Spinal cord (tissue), 9 donors: ENCODE measurements at regions not wholly inside any gene's neighbourhood (a gene's known extent, or its start where the extent isn't known, plus 50 kb on each side); places are given as distances from the start of the nearest gene placed in this dataset.

ENCODE experiments used
- DNase-seq, 6 donors: peaks; one replicate each; pipeline versions ENCODE4 v3.0.0 to v3.0.0-alpha.2; 2013 to 2015; ENCODE audit warnings: low spot score in 6 of 6, low read depth in 4 of 6
- H3K27ac ChIP-seq: one replicate; pipeline ENCODE4 v1.5.1; 2013; ENCODE audit warnings: low read depth, low read length, control low read depth
- H3K27me3 ChIP-seq: one replicate; pipeline ENCODE4 v1.6.1; 2013; ENCODE audit warnings: low read length; ENCODE audit not compliant: control insufficient read depth, insufficient read depth
- H3K36me3 ChIP-seq: one replicate; pipeline ENCODE4 v1.6.1; 2013; ENCODE audit warnings: low read length; ENCODE audit not compliant: control insufficient read depth, insufficient read depth
- H3K4me1 ChIP-seq: one replicate; pipeline ENCODE4 v1.6.1; 2013; ENCODE audit warnings: low read length; ENCODE audit not compliant: control insufficient read depth, insufficient read depth
- H3K4me3 ChIP-seq: one replicate; pipeline ENCODE4 v1.5.1; 2013; ENCODE audit warnings: low read depth, low read length, control low read depth
- H3K9me3 ChIP-seq: one replicate; pipeline ENCODE4 v1.6.1; 2013; ENCODE audit warnings: low read length; ENCODE audit not compliant: control insufficient read depth, insufficient read depth
- WGBS: methylation state at CpG from one replicate; pipeline ENCODE4 v1.1.5; 2013; ENCODE audit warnings: missing lambda C conversion rate; ENCODE audit not compliant: insufficient coverage; 5-methylcytosine and 5-hydroxymethylcytosine counted together
- donor health status: healthy.

DNA sequence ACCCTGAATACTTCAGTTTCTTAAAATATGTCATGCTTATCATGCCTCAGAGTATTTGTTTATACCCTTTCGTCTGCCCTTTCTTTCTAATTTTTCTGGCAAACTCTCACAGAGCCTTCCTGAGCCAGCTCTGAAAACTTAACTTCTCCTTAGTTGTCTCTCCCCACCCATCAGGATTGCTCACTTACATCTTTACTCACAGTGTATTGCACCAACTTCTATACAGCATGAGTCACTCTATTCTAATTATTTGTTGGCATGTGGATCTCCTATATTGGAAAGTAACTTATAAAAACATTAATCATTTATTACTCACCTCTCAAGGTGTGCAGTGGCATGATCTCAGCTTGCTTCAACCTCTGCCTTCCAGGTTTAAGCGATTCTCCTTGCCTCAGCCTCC is 114.9 kb downstream of the FANCF start:
- WGBS: 80% methylated on average over 2 of the region's 2 CpGs
- H3K4me3 ChIP-seq: no peak overlapping the region
- no peaks in the 10 kb centered on the region for H3K4me1 ChIP-seq
- no peaks in the 10 kb centered on the region for H3K27me3 ChIP-seq
- DNase-seq: no peak
- no peaks in the 10 kb centered on the region for H3K9me3 ChIP-seq
- H3K36me3 ChIP-seq: no peaks in the 10 kb centered on the region
- H3K27ac ChIP-seq: no peak overlapping the region

DNA sequence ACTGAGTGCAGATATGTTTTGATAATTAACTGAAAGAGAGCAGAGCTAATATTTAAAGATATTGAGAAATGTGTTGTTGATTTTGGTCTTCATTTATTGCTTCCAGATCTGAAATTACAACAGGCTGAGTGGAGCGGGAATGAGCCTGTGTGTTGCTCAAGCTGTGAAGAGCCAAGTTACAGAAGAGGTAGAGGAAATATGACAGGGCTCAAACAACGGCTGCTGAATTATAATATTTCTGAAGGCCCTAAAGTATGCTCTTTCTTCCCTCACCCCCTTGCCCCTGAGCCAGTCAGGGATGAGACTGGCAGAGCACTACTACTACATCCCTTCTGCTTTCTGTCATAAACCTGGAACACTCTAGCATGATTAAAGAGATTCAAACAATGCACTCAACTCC is 115.6 kb downstream of the FANCF start:
- peak in 1 of 6 donors; percentile 53 for DNase-seq
- Histone ChIP-seq H3K4me3 (no peak overlapping the region), H3K36me3 (no peaks in the 10 kb centered on the region), H3K9me3 (no peaks in the 10 kb centered on the region), H3K27ac (no peak overlapping the region), H3K27me3 (no peaks in the 10 kb centered on the region), H3K4me1 (no peaks in the 10 kb centered on the region)
- WGBS: 88% methylated on average over 1 of the region's 2 CpGs

DNA sequence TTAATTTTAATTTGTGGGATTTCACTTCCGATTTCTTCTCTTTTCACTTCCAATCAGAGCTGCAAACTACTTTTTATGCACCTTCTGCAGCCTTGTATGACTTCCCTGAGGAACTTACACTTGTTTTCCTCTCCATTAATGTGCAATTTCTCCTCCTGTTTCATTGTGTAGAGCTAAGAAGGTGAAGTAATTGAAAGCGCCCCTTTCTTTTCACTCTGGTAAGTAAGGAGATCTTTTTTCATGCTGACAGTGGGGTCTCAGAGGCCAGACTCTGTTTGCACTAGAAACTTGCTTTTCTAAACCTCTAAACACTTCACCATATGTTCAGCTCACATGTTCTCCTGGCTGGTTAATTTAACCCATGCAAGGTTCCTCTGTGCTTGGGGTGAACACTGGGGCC is 117.0 kb downstream of the FANCF start:
- DNase-seq: peak in 2 of 6 donors; percentile 61 to 78
- Histone ChIP-seq H3K27ac (no peak overlapping the region), H3K4me3 (no peak overlapping the region), H3K27me3 (no peaks in the 10 kb centered on the region), H3K36me3 (no peaks in the 10 kb centered on the region), H3K4me1 (no peaks in the 10 kb centered on the region), H3K9me3 (no peaks in the 10 kb centered on the region)
- WGBS: no CpG with 5 or more reads among the region's 2 CpGs

DNA sequence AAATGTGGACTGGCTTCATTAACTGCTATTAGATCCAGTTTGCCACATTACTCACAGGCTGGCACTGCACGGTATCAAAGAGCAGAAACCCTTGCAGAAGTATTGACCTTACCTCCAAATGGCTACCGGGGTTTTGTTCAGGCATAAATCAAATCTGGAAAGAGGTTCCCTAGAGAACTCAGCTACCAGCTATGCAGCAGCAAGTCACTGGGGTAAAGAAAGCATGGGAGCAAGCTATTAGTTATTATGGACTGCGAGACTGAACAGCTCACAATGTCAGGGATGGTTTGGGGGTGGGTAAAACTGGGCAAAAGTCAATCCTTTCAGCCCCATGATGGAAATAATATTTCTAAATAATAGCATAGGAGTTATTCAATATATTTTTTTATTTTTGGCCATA is 128.1 kb downstream of the FANCF start:
- no peak overlapping the region for H3K27ac ChIP-seq
- no peaks in the 10 kb centered on the region for H3K27me3 ChIP-seq
- WGBS: 80% methylated on average over 1 of the region's 3 CpGs
- no peaks in the 10 kb centered on the region for H3K9me3 ChIP-seq
- DNase-seq: no peak
- no peaks in the 10 kb centered on the region for H3K4me1 ChIP-seq
- H3K4me3 ChIP-seq: no peak overlapping the region
- no peaks in the 10 kb centered on the region for H3K36me3 ChIP-seq

DNA sequence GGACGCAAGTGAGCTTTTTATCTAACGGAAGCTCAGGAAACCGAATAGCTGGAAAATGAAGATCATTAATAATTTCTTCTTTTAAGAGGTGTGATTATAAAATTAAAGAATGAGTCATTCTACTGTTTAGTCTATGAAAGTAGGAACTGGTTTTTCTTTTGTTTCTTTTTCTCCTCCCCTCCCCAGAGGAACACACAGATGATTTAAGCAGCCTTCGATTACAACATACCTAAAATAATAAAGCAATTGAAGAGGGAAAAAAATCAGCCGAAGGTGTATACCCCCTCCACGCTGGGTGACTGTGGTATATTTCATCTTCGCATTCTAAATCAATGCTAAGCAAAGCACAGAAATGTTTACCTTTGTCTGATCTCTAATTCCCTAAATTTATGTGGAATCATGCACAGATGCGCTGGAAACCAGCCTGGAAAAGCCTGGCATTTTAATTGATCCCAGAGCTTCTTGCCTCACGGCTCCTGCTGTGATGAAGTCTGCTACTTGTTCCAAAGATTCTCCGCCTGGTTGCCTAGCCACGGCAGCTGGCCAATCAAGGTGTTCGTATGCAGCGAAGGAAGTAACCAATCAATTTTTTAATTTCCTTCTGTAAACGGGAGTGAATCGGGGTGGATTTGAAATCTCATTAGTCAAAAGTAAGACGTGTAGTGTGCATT is 133.9 kb downstream of the FANCF start:
- DNase-seq: peak; percentile 24 to 95 (median 56)
- no peak overlapping the region for H3K27ac ChIP-seq
- no peaks in the 10 kb centered on the region for H3K36me3 ChIP-seq
- 9% methylated on average over 4 of the region's 16 CpGs for WGBS
- peak overlapping the region; percentile 6 for H3K4me3 ChIP-seq
- no peaks in the 10 kb centered on the region for H3K27me3 ChIP-seq
- no peaks in the 10 kb centered on the region for H3K9me3 ChIP-seq
- H3K4me1 ChIP-seq: no peaks in the 10 kb centered on the region

DNA sequence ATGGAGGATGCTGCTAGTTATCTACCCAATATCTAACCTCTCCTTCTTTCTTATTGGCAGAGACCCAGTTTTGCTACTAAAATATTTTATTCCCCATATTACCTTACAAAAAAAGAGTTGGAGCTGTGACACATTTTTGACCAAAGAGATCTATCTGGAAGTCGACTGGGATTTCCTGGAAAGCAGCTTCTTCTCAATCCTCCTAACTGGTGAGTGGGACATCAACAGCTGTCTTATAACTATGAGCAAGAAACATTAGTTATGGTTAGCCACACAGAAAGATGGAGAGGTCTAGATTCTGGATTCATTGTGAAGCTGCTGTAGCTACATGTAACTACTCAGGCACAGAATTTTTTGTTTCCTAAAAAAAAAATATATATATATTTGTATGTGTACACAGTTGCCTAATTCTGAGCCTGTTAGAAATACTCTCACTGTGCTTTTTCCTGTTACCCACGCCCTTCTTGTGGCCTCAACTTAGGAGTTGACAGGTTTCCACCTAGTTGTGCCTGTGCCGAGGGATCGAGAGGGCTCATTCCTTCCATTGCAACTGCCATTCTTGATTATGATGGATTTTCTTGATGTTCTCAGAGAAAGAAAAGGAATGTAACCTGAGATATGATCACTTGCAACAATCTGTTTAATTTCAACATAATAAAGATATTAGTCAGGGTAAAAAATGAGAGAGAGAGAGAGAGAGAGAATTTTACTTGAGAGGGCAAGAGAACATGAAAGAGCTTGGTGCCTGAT is 142.0 kb downstream of the SLC17A6 start:
- no peak overlapping the region for H3K27ac ChIP-seq
- H3K27me3 ChIP-seq: no peaks in the 10 kb centered on the region
- H3K9me3 ChIP-seq: no peaks in the 10 kb centered on the region
- no peak overlapping the region for H3K4me3 ChIP-seq
- no peaks in the 10 kb centered on the region for H3K4me1 ChIP-seq
- DNase-seq: no peak
- WGBS: no CpG with 5 or more reads among the region's 4 CpGs
- no peaks in the 10 kb centered on the region for H3K36me3 ChIP-seq

DNA sequence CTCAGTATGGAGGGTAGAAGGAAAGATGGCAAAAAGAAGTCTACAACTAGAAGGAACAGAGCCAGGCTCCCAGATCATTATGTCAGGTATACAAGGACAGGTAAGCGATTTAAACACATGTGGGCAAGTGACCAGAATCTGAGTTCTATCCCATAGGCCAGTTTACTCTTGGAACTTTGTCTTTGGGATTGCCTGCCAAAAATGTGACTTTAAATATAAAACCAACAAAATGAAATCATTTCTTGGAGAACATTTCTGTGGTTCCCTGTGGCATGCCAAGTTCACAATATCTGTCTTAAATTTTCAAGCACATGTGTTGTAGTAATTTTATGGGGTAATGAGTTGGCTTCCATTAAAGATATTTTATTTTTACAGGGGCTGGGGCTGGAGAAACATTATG is 141.0 kb downstream of the SLC17A6 start:
- H3K4me3 ChIP-seq: no peak overlapping the region
- no peaks in the 10 kb centered on the region for H3K36me3 ChIP-seq
- 100% methylated on average over 1 of the region's 1 CpG for WGBS
- no peak overlapping the region for H3K27ac ChIP-seq
- H3K9me3 ChIP-seq: no peaks in the 10 kb centered on the region
- peak in 1 of 6 donors; percentile 38 for DNase-seq
- no peaks in the 10 kb centered on the region for H3K4me1 ChIP-seq
- no peaks in the 10 kb centered on the region for H3K27me3 ChIP-seq

DNA sequence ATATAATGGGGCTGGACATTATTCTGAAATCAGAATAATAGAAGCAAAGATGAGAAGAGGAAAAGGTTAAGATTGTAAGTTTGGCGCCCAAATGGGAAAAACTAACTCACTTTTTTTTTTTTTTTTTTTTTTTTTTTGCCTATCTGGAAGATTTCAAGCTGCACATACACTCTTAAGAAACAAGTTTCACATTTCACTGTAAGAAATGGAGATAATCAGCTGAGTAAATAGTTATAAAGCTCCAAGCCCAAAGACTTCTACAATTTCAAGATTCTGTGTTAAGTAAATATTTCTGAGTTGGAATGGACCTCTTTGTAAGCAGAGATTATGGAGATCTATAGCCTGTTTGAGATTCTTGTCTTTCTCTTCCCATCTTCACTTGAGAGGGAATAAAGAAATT is 140.0 kb downstream of the SLC17A6 start:
- no peaks in the 10 kb centered on the region for H3K4me1 ChIP-seq
- H3K27me3 ChIP-seq: no peaks in the 10 kb centered on the region
- no peak overlapping the region for H3K4me3 ChIP-seq
- WGBS: no CpG with 5 or more reads among the region's 1 CpG
- H3K9me3 ChIP-seq: no peaks in the 10 kb centered on the region
- no peak for DNase-seq
- no peak overlapping the region for H3K27ac ChIP-seq
- H3K36me3 ChIP-seq: no peaks in the 10 kb centered on the region

DNA sequence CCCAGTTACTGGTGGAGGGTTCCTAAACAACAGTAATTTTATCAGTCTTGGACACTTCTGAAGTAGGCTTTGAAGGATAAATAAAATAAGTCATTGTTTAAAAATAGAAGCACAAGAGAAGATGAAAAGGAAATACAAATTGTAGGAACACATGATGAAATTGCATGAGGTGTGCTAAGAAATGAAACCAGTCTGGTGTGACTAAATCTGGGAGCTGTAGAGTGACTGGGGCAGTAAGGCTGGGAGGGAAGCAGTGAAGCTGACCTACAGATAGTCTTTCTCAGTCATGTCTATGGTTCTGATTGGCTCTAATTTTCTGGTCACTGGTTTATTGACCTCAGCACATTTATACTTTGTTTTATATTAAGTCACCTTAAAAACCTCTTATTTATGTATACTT is 139.1 kb downstream of the SLC17A6 start:
- no peak overlapping the region for H3K27ac ChIP-seq
- H3K4me3 ChIP-seq: no peak overlapping the region
- no peaks in the 10 kb centered on the region for H3K4me1 ChIP-seq
- no peaks in the 10 kb centered on the region for H3K9me3 ChIP-seq
- H3K27me3 ChIP-seq: no peaks in the 10 kb centered on the region
- no peaks in the 10 kb centered on the region for H3K36me3 ChIP-seq
- no peak for DNase-seq

DNA sequence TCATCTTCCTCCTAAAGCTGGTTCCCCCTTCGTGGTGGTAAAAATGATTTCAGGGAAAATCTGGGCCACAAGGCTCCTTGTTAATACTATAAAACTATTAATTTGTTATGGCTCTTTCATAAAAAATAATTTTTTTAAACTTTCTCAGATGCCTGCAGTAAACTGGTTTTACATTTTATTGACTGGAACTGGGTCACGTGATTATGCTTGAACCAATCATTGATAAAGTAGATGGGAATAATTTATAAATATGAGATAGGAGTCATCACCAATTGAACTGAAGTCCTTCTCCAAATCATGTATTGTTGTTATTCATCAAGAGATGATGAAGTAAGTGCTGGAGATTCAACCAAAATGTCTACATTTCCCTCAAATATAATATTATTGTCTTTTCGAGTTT is 138.4 kb downstream of the SLC17A6 start:
- Histone ChIP-seq H3K4me3 (no peak overlapping the region), H3K36me3 (no peaks in the 10 kb centered on the region), H3K27ac (no peak overlapping the region), H3K27me3 (no peaks in the 10 kb centered on the region), H3K9me3 (no peaks in the 10 kb centered on the region), H3K4me1 (no peaks in the 10 kb centered on the region)
- no CpG with 5 or more reads among the region's 3 CpGs for WGBS
- DNase-seq: no peak
